ENCODE measurements at regions not wholly inside any gene's neighbourhood (a gene's known extent, or its start where the extent isn't known, plus 50 kb on each side); places are given as distances from the start of the nearest gene placed in this dataset.

- H3K4me3 ChIP-seq (ENCODE audit: low read depth, low read length): no peak overlapping the region
- TF ChIP-seq, protein P1, sequence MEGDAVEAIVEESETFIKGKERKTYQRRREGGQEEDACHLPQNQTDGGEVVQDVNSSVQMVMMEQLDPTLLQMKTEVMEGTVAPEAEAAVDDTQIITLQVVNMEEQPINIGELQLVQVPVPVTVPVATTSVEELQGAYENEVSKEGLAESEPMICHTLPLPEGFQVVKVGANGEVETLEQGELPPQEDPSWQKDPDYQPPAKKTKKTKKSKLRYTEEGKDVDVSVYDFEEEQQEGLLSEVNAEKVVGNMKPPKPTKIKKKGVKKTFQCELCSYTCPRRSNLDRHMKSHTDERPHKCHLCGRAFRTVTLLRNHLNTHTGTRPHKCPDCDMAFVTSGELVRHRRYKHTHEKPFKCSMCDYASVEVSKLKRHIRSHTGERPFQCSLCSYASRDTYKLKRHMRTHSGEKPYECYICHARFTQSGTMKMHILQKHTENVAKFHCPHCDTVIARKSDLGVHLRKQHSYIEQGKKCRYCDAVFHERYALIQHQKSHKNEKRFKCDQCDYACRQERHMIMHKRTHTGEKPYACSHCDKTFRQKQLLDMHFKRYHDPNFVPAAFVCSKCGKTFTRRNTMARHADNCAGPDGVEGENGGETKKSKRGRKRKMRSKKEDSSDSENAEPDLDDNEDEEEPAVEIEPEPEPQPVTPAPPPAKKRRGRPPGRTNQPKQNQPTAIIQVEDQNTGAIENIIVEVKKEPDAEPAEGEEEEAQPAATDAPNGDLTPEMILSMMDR (IDR thresholded peaks at IDR 0.05; ENCODE audit: low read depth, low read length): no peak
These were observed 57.0 kb upstream of the MSN start for GRCh38 chrX:65610481-65610880.

DNA sequence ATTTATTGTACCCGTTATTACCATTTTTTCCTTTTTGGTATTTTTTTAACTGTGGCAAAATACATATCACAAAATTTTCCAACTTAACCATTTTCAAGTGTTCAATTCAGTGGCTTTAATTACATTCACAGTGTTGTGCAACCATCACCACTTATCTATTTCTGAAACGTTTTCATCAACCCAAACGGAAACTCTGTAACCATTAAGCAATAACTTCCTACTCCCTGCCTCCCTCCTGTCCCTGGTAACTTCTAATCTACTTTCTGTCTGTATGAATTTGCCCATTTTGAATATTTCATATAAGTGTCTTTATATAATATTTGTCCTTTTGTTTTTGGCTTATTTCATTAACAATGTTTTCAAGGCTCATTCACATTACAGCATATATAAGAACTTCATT, 57.4 kb upstream of the MSN start:
- H3K4me3 ChIP-seq (ENCODE audit: low read depth, low read length): no peak overlapping the region
- TF ChIP-seq, protein P1 (IDR thresholded peaks at IDR 0.05; ENCODE audit: low read depth, low read length): no peak

- H3K4me3 ChIP-seq (ENCODE audit: low read depth, low read length): no peak overlapping the region
These were observed 58.2 kb upstream of the MSN start for GRCh38 chrX:65609237-65609636.

DNA sequence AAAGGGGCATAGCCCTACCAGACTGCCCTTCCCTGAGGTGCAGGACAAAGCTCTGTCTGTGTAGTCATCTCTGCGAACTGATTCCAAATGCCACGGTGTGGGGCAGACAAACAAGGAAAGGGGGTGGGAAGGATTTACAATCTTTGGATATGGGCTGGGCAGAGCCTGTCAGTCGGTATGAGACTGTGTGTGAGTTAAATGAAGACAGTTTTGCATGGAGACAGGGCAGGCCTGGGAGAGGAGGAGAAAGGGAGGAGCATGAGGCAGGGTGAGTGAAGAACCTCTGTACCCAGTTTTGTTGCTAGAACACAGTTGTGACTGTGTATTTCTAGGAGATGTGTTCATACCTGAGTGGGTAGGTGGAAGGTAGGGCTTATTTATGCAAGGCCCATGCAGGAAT, 59.4 kb upstream of the MSN start:
- H3K4me3 ChIP-seq (ENCODE audit: low read depth, low read length): no peak overlapping the region
- TF ChIP-seq, protein P1 (IDR thresholded peaks at IDR 0.05; ENCODE audit: low read depth, low read length): no peak

More at GRCh38 chrX:65609237-65609636, 58.2 kb upstream of the MSN start:
- TF ChIP-seq, protein P1 (IDR thresholded peaks at IDR 0.05; ENCODE audit: low read depth, low read length): no peak

DNA sequence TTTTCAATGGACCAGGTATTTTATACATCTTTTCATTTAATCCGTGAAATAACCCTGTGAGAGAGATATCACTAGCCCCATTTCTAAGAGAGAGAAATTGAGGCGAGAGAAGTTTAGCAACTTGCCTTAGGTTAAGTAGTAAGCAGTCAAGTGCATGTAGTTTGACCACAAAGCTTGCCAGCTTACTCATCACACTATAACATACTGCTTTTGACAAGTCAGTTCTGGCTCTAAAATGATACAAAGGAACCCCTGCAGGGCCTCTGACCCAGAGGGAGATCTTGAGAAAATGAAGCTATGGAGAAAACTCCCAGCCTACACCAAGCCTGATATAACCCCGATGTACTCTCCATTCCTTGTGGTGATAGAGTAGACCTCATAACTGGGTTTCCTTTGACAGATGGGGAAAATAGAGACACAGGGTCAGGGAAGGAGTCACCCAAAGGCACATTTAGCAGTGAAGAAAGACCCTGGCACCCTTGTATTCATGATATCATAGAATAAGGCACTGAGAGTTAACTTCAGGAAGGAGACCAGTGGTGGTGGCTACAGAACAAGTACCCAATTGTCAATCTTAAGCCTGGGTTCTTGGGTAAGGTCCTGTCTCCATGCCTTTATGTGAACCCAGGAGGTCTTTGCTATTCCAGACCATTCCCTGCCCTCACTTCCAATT, 60.2 kb upstream of the MSN start:
- no peak overlapping the region for H3K4me3 ChIP-seq (ENCODE audit: low read depth, low read length)
- TF ChIP-seq, protein P1 (IDR thresholded peaks at IDR 0.05; ENCODE audit: low read depth, low read length): no peak

- H3K4me3 ChIP-seq (ENCODE audit: low read depth, low read length): no peak overlapping the region
- TF ChIP-seq, protein P1 (IDR thresholded peaks at IDR 0.05; ENCODE audit: low read depth, low read length): no peak
These were observed 65.3 kb upstream of the MSN start for GRCh38 chrX:65602221-65602560.

DNA sequence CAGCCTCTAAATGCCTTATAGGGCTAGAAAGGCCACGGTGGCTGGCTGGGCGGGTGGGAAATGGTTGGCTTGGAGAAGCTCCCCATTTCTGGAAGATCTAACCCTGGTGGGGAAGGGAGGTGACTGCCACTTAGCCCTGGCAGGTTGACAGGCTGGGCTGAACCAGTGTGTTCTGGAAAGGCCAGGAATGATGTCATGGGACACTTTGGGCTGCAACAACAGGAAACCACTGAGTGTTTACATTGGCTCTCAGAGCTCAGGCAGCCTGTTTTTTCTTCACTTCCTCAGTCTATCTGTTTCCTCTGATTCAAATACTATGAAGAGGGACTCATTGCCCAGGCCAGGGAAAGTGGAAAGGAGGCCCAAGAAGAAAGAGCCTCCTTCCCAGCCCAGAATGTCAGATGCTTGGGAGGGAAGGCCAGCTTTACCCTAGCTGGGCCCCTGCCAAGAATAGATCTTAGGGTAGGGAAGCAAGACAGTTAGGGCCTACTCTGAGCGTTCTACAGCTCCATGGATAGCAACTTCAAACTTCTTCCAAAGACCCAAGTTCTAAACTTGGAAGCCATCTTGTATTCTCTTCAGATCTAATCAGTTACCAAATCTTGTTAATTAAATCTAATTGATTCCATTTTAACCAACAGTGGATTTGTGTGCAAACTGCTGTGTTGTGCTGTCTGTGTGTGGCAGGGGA, 65.8 kb upstream of the MSN start:
- TF ChIP-seq, protein P1 (IDR thresholded peaks at IDR 0.05; ENCODE audit: low read depth, low read length): no peak

More for the DNA sequence above, 65.8 kb upstream of the MSN start:
- H3K4me3 ChIP-seq (ENCODE audit: low read depth, low read length): no peak overlapping the region
